ENCODE measurements at regions not wholly inside any gene's neighbourhood (a gene's known extent, or its start where the extent isn't known, plus 50 kb on each side); places are given as distances from the start of the nearest gene placed in this dataset.

DNA sequence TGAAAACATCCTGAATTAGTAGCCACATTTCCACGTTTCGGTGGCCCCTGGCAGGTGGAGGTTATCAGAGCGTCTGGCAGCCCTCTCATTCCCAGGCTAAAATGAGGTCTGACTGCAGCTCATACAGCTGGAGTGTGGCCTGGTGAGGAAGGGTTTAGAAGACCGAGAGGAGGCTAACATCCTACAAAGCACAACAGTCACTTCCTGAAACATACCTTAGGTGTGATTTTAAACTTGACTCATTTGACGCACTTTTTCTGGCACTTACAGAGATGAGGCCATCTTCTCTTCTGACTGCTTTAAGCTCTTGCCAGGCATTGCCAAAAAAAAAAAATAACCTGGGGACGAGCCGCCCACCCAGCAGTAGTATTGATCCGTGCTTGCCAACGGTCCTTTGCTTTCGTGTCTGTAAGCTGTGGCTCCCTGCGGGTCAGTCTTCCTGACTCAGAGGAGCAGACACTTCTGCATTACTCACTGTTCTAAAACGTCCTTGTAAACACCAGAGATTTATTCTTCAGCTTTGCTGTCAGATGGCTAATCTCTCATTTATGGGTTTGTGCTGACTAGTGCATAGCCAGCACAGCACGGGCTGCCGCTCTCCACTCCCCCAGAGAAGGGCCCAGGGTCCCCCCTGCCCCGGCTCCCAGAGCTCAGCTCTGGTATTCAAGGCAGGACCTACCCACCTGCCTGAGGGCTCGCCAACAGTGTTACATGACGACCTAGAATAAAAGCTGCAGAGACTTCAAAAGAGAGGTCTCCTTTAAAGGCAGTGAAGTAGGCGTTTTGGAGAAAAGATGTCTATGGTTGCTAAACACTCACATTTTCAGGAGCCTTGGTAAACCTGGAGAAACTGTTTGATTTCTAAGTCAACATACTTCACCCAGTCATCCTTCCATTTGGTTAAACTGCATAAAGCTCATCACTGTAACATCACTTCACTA, 78.5 kb upstream of the FRMD1 start:
- no peak for DNase-seq (ENCODE audit: low read depth)

DNA sequence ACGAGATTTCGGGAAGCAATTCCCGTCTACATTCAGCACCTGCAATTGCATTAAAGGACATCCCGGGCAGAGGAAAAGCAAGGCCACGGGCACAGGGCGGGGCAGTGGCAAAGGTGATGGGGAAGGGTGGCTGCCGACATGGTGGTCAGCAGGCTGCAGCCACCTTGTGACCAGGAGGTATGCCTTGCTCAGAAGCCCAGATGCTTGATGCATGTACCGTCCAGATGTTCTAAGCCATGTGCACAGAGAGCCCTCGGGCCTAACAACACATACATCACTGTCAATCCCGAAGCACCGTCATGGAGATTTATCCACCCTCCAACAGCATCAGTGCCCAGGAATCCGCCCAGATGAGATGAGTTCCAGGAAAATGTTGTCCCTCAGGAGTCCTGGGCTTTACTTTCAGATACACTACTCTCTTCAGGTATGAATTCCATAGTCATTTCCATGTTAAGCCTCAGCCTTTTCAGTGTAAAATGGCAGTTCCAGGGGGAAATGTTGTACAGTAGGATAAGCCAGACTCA, 77.8 kb upstream of the FRMD1 start:
- no peak for DNase-seq (ENCODE audit: low read depth)

DNA sequence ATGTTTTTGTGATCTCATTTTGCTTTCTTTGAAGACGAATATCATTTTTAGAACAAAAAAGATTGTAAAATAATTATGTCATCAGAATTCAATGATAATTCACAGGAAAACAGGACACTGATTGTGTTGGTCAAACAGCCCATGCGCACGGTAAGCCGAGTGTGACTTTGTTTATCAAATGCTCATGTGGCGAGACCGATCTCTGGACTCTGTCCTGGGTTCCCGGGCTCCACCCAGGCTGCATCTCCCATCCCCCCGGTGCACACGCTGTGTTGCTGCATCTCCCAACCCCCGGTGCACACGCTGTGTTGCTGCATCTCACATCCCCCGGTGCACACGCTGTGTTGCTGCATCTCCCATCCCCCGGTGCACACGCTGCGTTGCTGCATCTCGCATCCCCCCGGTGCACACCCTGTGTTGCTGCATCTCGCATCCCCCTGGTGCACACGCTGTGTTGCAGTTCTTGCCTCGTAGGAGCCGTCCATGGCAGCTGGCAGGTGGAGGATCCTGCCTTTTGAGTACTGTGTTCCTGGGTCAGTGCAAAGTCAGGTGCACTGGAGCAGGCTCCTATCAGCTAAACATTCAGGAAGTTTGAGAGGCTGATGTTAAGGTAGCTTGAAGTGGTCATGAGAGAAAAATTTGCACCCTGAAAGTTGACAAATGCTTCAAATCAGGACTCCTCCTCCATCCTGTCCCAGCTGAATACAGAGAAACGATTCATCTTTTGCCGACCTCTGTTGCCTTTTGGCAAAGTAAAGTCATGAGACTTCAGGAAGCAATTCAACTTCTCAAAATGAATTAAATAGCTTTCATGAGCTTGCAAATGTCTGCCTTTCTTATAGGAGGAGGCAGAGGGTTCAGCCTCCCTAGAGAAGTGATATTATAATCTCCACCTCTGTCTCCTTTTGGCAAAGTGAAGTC, 77.1 kb upstream of the FRMD1 start:
- no peak for DNase-seq (ENCODE audit: low read depth)

DNA sequence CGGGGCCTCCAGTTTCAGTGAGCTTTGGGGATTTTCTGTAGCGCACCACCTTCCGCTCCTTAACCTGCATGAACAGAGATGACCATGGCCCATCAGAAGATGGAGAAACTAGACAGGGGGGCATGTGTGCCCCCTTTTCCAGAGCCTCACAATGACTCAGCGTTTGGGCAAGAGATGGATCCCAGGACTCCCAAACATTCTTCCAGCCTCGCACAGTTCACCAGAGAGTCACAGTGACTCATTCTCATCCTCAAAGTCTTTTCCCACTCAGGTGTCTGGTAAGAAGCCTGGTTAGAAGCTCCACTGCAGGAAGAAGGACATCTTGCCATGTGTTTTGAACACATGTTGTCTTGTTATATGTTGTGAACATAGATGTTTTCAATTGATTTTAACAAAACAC, 76.2 kb upstream of the FRMD1 start:
- DNase-seq (ENCODE audit: low read depth) = no peak

DNA sequence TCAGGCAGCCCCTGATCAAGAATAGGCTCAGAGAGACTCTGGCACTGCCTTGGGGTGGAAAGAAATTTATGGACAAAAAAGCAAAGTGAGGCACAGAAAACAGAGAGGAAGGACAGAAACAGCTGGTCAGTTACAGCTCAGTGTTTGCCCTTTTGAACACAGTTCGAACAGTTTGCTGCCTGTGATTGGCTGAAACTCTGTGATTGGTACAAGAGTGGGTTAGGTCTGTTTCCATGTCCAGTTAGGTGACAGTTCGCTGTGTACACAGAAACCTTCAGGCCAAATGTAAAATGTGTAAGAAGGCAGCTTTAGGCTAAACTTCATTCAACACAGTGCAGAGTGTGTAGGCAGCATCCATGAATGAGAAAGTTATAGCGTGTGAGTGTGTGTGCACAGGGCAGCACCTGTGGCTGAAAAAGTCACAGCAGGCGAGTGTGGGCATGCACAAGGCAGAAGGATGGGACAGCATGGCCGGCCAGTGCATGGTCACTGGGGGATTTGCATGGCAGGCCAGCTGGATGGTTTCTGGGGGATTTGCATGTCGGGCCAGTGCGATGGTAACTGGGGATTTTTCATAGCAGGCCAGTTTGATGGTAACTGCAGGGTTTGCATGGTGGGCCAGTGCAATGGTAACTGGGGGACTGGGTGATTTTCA, 75.4 kb upstream of the FRMD1 start:
- DNase-seq (ENCODE audit: low read depth) = no peak

DNA sequence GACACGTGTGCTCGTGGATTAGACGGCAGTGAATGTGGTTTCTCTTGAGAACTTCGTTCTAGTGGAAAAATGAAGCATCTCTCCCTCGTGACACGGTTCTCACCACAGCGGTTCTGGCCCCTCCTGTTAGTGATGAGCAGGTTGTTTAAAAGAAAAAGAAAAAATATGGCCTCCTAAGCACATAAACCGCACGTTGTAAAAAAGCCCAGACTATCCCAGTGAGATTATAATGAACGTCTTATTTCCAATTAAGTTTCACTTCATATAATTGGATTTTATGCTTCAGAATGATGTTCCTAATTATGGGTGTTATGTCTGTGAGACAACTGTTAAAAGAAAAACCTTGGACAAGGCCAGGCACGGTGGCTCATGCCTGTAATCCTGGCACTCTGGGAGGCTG, 74.5 kb upstream of the FRMD1 start:
- no peak for DNase-seq (ENCODE audit: low read depth)

DNA sequence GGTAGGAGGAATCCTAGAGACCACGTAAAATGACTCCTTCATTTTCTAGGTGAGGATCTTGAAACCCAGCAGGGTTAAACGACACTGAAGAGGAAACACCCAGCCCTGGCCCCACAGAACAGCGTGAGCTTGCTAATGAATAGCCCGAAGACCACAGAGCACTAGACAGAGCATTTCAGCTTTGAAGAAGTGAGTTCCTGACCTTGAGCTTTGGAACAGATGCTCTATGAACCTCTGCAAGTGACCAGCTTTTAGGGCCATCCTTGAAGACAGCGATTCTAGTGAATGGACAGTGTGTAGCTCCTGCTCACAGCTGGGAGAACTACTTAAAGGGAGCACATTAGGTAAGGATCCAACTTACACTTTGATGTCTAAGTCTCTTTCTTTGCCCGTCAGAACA, 74.0 kb upstream of the FRMD1 start:
- no peak for DNase-seq (ENCODE audit: low read depth)

DNA sequence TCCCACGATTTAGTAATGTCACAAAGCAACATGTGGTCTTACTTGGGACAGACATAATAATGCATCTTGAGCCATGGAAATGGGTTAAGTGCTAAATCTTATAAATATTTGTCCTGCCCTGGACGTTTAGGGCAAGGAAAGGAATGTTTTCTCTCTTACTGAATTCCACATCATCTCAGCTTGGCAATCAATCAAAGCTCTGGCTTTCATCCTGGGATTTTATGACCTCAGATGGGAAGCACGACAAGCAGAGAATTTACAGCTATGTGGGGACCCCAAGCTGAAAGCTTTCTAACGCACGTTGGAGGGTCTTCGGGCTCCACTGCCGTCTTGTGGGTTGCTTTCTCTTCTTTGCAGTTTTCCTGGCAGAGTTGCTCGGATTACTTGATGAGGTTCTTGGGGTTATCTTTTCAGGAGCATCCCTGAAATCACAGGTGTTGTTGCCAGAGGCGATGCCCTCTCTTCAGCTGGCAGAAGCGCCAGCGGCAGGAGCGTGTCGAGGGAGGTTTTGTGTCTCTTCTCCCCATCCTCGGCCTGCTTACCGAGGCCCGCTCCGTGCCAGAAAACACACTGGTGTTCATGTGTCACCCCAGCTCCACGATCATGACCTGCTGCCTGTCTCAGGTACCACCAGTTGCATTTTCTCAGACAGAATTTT, 73.4 kb upstream of the FRMD1 start:
- DNase-seq (ENCODE audit: low read depth) = no peak

DNA sequence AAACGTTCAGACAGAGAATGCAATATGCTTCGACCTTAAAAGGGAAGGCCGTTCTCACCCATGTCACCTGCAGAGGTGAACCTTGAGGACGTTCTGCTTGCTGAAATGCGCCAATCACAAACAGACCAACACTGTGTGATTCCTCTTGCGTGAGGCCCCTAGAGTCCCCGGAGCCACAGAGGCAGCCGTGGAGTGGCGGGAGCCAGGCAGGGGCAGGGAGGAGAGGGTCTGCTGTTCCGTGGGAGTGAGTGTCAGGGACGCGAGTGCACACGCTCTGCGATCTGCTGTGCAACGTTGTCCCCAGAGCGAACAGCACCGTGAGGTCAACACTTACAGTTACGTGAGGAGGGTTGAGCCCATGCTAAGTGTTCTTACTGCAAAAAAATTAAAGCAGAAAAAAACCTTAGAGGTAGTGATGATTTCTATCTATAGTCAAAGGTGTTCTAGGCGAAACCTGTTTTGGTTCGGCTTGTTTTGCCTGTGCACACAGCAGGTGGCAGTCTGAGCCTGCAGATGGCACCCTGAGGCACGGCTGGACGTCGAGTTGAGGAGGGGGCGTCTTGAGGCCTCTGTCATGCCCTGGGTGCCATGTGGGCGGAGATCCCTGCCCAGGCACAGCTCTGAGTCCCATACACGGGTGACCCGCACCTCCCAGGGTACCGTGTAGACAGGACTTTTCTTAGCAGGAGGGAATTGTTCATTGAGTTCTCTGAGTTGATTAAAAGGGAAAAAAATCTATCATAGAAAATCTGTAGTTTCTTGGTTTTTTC, 71.7 kb upstream of the FRMD1 start:
- no peak for DNase-seq (ENCODE audit: low read depth)

DNA sequence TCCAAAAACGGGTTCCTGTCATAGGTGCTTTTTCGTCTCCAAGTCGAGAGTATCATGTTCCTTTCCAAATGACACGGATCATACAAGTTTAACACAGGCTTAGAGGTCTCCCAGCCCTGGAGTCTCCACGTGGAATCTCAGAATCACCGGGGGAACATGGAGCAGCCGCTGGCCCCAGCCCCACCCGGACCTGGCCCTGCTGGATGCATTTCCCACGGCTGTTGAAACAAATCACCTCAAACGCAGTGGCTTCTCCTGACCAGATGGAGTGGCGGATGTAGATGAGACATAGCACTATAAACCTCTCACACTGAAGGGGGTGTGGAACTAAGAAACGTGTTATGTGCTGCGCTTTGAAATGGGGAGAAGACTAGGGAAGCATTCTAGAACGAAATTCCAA, 70.0 kb upstream of the FRMD1 start:
- DNase-seq (ENCODE audit: low read depth) = no peak

DNA sequence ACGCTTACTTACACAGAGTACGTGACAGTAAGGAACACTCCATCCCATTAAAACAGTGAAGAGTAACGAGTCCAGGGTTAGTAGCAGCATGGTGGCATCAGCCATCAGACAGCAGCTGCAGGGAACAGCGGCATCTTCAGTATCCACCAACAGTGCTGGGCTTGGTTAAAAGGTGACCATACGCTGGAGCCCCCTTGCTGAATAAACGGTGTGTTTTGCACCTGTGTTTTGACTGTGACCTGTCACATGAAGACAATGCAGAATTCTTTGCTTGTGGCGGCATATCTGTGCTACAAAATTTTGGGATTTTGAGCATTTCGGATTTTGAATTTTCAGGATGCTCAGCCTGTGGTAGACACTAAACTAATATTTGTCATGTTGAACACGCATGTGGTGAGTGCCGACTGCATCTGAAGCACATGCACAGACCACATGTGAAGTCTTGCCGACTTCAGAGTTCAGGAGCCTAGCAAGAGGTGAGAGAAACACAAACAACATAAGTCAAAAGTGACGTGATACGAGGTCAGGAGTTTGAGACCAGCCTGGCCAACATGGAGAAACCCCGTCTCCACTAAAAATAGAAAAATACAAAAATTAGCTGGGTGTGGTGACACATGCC, 69.3 kb upstream of the FRMD1 start:
- DNase-seq (ENCODE audit: low read depth) = no peak

DNA sequence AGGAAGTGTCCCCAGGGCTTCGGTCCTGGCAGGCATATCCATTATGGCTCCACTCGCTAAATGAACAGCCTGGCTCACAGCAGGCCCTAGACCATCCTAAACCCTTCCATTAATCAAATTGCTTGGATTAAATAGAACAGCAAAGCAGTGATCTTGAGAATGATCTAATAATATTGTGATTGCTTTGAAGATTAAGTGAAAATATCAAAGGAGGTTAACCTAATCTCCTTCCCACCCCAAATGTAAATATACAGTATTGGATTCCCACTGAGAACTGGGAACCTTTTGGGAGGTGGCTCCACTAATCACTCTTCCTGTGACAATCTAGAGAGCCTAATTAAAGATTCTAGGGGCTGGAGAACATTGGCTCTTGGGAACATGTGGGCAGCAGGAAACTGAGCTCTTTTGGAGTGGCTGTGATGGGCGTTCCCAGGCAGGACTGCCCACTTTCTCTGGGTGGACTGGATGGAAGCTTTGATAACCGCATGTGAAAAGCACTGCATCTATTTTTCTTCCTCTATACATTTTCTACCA, 68.3 kb upstream of the FRMD1 start:
- DNase-seq (ENCODE audit: low read depth) = no peak

DNA sequence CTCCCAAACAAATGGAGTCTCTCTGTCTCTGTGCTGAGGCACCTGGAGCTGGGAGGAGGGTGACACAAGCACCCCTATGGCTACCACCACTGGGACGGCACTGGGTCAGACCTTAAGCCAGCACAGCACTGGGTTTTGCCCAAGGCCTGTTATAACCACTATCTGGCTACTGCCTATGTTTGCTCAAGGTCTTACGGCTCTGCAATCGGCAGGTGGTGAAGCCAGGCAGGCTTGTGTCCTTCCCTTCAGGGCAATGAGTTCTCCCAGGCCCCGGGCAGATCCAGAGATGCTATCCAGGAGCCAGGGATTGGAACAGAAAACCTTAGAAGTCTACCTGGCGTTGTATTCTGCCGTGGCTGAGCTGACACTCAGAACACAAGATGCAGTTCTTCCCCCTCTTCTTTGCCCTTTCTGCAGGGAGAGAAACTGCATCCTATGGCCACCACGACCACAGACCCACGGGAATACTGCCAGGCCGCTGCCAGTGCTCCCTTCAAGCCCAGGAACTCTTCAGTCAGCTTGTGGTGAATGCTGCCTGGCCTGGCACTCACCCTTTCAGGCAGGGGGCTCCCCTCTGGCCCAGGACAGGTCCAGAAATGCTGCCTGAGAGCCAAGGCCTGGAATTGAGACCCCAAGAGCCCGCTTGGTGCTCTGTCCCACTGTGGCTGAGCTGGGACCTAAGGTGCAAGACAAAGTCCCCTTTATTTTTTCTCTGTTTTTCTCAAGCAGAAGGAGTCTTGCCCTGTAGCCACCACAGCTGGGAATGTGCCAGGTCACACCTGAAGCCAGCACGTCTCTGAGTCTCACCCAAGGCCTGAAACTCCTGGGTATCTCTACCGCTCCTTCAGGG, 67.0 kb upstream of the FRMD1 start:
- no peak for DNase-seq (ENCODE audit: low read depth)

DNA sequence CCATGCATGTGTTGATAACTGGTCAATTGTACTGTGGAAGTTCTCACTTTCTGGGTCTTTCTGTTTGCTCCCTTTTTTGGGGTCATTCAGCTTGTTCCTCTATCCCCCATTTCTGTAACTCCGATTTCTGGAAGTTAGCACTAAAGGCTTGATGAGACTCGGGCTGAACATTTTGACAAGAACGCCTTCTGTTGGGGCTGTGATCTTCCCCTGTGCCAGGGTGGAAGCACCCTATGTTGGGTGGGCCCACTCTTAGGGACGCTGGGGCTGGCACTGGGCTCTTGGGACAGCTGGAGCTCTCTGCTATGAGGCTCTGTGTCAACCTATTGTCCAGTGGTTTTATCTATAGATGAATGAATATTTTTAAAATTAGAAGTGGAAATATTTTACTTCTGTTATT, 60.1 kb upstream of the FRMD1 start:
- DNase-seq (ENCODE audit: low read depth) = no peak

DNA sequence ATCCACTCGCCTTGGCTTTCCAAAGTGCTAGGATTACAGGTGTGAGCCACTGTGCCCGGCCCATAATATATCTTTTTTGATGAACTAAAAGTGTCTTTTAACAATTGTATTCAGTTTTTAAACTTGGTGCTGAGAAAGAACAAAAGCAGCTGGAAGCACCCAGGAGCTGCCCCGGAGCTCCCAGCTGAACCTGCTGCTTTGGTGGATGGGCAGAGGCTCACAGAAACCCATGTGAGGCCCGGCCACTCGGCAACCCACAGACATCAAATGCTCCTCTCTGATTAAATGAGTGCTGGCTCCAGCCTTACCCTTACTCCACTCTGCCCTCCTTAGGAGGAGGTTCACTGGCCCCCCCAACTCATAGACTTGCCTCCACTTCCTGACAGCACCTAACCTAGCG, 59.4 kb upstream of the FRMD1 start:
- no peak for DNase-seq (ENCODE audit: low read depth)

DNA sequence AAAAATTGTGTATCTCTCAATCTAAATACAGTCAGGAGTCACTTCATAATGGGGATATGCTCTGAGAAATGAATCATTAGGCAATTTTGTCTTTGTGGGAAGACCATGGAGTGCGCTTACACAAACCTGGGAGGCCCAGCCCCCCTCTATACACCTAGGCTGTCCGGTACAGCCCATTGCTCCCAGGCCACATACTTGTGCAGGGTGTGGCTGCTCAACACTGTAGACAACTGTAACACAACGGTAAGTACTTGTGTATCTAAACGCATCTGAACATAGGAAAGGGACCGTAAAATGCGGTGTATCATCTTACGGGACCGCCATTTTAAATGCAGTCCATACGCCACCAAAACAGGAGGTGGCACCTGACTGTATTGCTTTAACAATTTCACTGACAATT, 58.0 kb upstream of the FRMD1 start:
- DNase-seq (ENCODE audit: low read depth) = no peak

DNA sequence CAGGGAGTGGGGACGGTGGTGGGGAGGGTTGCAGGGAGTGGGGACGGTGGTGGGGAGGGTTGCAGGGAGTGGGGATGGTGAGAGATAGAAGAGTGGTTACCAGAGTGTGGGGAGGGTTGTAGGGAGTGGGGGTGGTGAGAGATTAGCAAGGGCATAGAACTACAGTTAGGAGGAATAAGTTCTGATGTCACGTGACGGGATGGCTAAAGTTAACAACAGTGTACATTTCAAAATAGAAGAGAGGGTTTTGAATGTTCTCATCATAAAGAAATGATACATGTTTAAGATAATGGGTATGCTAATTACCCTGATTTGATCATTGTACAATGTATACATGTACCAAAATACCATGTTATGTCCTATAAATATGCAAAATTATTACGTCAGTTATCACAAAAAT, 57.6 kb upstream of the FRMD1 start:
- no peak for DNase-seq (ENCODE audit: low read depth)

DNA sequence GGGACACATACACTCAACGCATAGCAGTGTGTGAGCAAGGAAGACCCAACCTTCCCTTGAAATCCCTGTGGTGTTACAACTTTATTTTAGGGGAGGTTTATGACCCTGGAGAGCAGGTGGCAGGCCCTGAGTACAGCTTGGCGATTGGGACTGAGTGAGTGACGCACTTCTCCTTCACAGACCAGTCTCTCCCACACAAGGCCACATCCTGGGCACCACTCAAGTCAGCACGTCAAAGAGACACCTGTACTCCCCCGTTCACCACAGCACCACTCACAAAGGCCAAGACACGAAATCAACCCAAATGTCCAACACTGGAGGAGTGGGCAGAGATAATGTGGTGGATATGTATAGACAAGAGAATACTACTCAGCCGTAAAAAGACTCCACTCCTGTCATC, 57.0 kb upstream of the FRMD1 start:
- DNase-seq (ENCODE audit: low read depth) = no peak

All from myocyte (in vitro differentiated cells).